ENCODE measurements at regions not wholly inside any gene's neighbourhood (a gene's known extent, or its start where the extent isn't known, plus 50 kb on each side); places are given as distances from the start of the nearest gene placed in this dataset.

GRCh38 chr1:76006234-76006633 is 68.3 kb upstream of the ST6GALNAC3 start:
- TF ChIP-seq POLR2A (IDR thresholded peaks at IDR 0.05) (no peak), CTCF (IDR thresholded peaks at IDR 0.05) (no peak)
